Lower leg skin (tissue), 3 donors: ENCODE measurements at regions not wholly inside any gene's neighbourhood (a gene's known extent, or its start where the extent isn't known, plus 50 kb on each side); places are given as distances from the start of the nearest gene placed in this dataset.

Experiments used
- CTCF ChIP-seq, 3 donors: fragments of 450-650 bp; IDR thresholded peaks; one replicate each; pipeline ENCODE4 v1.5.1; 2016; ENCODE audit warnings: antibody characterized with exemption in 3 of 3, mild to moderate bottlenecking in 3 of 3, moderate library complexity in 2 of 3
- POLR2A ChIP-seq, 2 donors: fragments of 450-650 bp; IDR thresholded peaks; one replicate each; pipeline ENCODE4 v1.6.1; 2016 to 2017; ENCODE audit warnings: antibody characterized with exemption in 2 of 2, mild to moderate bottlenecking in 1 of 2, moderate library complexity in 1 of 2

GRCh38 chr3:25191673-25192072 lies 236.4 kb upstream of the RARB start:
- TF ChIP-seq CTCF (IDR thresholded peaks at IDR 0.05) (no peak), POLR2A (IDR thresholded peaks at IDR 0.05) (no peak)
